IMR-90 (cell line): ENCODE measurements at regions not wholly inside any gene's neighbourhood (a gene's known extent, or its start where the extent isn't known, plus 50 kb on each side); places are given as distances from the start of the nearest gene placed in this dataset.

ENCODE experiments used
- CTCF ChIP-seq: conservative IDR thresholded peaks from 2 replicates; pipeline ENCODE4 v1.5.1; 2012; ENCODE audit warnings: mild to moderate bottlenecking, low read depth, low read length, improper control_type of control experiment
- MXI1 ChIP-seq: IDR thresholded peaks from 2 replicates; pipeline ENCODE4 v1.6.1; 2012; ENCODE audit warnings: low read depth, mild to moderate bottlenecking, low read length, moderate library complexity, borderline replicate concordance
- POLR2A ChIP-seq: IDR thresholded peaks from 2 replicates; pipeline ENCODE4 v1.6.1; 2012; ENCODE audit warnings: mild to moderate bottlenecking, low read depth, low read length
- RFX5 ChIP-seq: IDR thresholded peaks from 2 replicates; pipeline ENCODE4 v1.8.0; 2012; ENCODE audit warnings: low read depth, mild to moderate bottlenecking, low read length, moderate library complexity
- SMC3 ChIP-seq: fragments of 150-350 bp; IDR thresholded peaks from 2 replicates; pipeline ENCODE4 v1.6.1; 2016; ENCODE audit warnings: low read depth, mild to moderate bottlenecking, antibody characterized with exemption, low read length, moderate library complexity
- USF2 ChIP-seq: fragments of 150-350 bp; IDR thresholded peaks from 2 replicates; pipeline ENCODE4 v1.6.1; 2017; ENCODE audit warnings: mild to moderate bottlenecking, antibody characterized with exemption, low read length, low read depth

DNA sequence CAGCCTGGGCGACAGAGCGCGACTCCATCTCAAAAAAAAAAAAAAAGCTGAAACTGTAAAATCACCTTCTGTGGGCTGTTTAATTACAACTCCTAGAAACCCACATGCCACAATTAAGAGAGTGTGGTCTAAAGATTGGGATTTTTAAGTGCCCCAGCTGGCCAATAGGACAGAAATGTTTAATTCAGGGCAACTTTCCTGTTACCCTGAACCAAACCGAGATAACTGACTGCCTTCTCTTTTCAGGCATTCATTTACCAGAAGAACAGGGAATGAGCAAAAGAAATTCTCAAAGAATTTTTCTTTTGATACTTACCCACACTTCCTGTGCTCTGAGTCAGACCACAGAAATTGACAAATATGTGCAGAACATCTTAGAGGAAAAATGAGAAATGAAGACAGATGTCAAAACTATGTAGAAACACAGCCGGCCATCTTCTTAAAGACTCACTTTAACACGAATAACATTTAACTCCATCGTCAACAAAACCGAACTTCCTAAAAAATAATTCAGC, 221.3 kb upstream of the DAPK1 start:
- TF ChIP-seq SMC3 (no peak), CTCF (no peak), MXI1 (no peak), RFX5 (no peak), POLR2A (no peak), USF2 (no peak)
